CD4-positive, alpha-beta T cell treated with Interleukin-15 for 1 hour (primary cell): ENCODE measurements at regions not wholly inside any gene's neighbourhood (a gene's known extent, or its start where the extent isn't known, plus 50 kb on each side); places are given as distances from the start of the nearest gene placed in this dataset.

ENCODE experiments used
- DNase-seq: peaks from one replicate; pipeline ENCODE4 v3.0.0-alpha.2; 2020

- DNase-seq = no peak
These were observed 151.5 kb upstream of the NR3C1 start for GRCh38 chr5:143554918-143555477.

- peak; percentile 20 for DNase-seq
These were observed 150.8 kb upstream of the NR3C1 start for GRCh38 chr5:143554187-143554717.

- DNase-seq = no peak
These were observed 149.2 kb upstream of the NR3C1 start for GRCh38 chr5:143552680-143553079.

DNA sequence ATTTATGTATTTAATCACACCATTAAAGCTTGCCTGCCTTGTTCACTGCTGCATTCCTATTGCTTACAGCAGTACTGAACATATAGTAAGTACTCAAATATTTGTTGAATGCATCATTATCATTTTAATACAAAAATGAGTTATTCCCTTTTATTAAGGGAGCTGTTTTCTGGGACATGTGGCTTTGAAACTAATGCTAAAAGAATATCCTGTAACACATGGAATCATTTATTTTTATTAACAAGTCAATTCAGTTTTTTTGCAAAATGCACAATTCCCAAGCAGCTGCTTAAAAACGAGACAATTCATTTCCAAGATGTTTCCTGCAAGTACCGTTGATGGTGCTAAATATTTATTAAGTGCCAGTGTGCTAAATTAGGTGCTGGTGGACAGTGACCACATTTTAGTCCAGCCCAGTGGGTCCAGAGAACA lies 148.3 kb upstream of the NR3C1 start:
- DNase-seq = no peak

DNA sequence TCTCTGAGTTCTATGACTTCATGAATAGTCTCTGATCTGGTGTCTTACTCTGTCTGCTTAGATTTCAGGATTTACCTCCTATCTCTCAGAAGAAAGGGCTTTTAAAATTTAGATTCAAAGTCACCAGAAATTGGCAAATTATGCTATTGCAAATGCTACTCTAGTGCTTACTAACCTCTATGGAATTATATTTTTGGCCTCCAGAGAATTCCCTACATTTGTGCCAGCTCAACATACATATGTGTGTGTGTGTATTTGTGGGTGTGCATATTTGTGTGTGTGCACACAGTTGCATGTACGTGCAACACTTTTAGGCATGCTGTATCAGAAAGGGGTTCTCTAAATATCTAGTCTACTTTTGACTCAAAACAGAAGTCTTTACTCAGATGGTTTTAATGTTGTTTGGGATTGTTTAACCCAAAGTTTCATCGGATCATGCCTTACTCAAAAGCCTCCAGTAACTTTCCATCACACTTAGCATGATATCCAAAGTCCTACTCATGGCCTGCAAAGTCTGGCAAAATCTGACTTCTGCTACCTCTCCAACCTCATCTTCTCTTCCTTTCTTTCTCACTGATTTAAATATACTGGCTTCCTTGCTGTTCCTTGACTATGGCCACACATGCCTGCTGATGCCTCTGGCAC lies 147.6 kb upstream of the NR3C1 start:
- no peak for DNase-seq

DNA sequence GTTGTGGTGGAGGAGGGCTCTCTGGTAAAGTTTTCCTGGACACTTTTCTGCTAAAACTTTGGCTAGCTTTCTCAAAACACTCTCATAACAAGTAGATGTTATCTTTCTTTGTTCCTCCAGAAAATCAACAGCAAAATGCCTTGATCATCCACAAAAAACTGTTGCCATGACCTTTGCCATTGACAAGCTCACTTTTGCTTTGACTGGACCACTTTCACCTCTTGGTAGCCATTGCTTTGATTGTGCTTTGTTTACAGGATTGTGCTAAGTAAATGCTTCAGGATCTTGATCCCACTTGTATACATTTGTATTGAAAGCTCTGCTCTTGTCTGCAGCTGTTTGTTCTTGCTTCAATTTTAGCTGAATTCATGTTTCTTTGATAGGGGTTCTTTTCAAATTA lies 143.9 kb upstream of the NR3C1 start:
- no peak for DNase-seq

- DNase-seq = no peak
These were observed 142.9 kb upstream of the NR3C1 start for GRCh38 chr5:143546394-143546793.

DNA sequence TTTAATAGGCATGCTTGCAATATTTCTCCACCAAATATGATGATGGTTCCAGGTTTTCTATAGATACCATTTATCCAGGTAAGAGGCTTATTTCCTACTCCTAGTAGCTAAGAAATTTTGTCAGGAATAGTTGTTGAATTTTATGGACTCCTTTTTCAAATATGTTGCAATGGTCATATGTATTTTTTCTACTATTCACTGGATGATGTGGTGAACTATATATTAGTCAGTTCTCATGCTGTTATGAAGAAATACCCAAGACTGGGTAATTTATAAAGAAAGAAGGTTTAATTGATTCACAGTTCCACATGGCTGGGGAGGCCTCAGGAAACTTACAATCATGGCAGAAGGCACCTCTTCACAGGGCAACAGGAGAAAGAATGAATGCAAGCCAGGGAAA lies 141.1 kb upstream of the NR3C1 start:
- no peak for DNase-seq

- DNase-seq = no peak
These were observed 140.1 kb upstream of the NR3C1 start for GRCh38 chr5:143543358-143544255.

DNA sequence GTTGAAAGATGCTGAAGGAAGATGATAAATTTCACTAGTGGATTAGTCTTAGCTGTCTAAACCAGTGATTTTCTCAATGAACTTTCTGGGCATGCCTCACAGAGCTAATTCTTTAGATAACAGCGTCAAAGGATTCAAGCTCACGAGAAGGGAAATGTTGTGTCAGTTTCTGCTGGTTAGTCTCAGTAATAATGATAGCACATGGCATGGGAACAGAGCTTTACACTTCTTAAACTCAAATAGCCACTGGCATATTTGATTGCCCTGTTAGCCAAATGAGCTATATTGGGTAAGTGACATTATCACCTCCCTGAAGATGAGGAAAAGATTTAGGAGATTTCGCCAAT lies 139.3 kb upstream of the NR3C1 start:
- no peak for DNase-seq

DNA sequence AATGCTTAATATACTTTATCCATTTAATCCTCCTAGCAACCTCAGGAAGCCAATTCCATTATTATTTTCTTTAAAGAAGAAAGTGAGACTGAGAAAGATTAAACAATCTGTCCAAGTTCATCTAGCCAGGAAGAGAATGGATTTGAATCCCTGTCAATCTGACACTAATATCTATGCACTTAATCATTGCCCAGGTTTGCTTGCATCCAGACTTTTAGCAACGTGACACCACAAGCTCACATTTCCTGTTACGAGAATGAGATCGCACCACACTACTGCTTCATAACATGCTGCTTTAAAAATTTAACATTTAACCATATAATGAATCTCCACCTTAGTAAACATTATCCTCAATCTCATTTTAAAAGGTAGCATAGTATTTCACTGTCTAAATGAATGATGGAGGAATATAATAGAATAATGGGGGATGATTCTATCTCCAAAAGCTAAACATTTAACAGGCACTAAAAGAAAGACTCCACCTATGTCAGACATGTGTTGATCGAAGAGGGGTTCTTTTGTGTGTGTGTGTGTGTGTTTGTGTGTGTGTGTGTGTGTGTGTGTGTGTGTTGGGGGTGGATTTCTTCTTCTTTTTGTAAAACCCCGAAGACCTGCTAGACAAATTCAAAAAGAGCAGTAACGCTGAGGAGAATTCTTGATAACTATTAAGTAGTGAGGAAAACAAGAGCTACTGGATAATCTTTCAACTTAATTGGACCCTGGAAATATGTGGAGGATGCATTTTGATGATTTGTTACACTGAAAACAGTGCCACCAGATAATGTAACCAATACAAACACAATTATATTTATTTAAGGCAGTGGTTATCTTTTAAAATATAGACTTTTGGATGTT lies 138.7 kb upstream of the NR3C1 start:
- DNase-seq = no peak

- no peak for DNase-seq
These were observed 136.3 kb upstream of the NR3C1 start for GRCh38 chr5:143539742-143540141.

DNA sequence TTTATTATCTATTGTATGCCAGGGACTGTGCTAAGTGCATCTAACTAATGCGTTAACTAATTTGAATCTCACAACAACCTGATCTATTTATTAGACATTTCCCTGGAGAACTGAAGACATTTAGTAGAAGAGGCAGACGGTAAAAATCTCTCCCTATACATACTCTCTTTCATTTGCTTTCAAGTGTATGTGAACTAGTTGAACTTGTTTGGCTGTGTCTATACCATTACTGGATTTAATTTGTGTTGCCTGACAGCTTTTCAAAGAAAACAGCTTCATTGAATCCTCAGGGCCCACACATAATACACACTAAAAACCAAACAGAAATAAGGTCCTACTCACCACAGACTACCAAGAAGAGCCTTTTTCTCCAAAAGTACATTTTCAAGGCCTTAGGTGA lies 133.6 kb upstream of the NR3C1 start:
- no peak for DNase-seq

DNA sequence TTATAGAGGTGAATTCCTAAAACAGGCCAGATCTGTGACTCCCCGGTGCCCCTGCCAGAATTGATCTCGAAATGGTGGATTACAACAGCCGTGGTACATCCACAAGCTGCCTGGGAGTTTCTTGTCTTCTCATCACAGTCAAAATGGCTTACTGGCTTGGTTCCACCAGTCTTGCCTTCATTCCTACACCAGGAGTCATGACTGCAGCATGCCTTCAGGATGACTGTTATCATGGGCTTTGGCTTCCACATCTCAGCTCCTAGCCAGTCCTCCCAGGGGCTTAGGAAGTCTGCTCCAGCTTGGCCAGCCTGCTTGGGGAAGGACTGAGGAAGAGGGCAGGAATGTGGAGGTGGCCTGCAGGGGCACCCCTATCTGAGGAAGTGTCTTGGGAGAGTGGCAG lies 132.9 kb upstream of the NR3C1 start:
- DNase-seq = no peak

- DNase-seq = no peak
These were observed 131.3 kb upstream of the NR3C1 start for GRCh38 chr5:143534761-143535154.

GRCh38 chr5:143533978-143534760 lies 130.7 kb upstream of the NR3C1 start:
- DNase-seq = no peak

GRCh38 chr5:143533475-143533874 lies 130.0 kb upstream of the NR3C1 start:
- no peak for DNase-seq

DNA sequence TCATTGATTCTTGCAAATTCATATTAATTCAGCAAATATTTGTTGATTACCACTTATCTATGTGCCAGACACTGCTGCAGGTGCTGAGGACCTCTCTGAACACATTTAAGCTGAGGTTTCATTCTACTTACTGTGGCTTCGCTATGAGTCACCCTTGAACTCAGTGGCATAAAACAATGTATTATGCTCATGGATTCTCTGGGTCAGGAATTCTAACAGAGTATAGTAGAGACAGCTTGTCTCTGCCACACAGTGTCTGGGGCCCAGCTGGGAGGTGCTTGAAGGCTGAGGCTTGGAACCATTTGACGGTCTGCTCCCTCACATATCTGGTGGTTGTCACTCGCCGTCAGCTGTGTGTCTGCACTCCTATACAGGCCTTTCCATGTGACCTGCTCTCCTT lies 124.3 kb upstream of the NR3C1 start:
- DNase-seq = no peak

DNA sequence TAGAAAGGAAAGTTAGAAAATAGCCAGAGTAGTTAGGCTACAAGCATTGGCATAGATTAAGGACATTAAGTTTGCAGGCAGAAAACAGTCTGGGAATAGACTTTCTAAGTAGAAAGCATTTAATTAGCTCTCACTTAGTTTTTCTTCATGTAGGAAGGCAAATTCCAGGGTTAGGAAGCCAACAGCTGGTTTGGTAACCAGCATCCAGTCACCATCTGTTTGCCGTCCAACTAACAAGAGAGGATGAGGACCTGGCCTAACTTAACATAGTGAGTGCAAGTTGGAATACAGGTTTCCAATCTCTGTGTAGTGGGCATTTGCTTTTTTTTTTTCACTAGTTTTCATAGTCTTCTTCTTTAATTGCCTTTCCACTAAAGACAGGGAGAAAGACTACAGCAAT lies 121.7 kb upstream of the NR3C1 start:
- DNase-seq = no peak

GRCh38 chr5:143524338-143524945 lies 121.0 kb upstream of the NR3C1 start:
- DNase-seq = no peak

- DNase-seq = no peak
These were observed 118.4 kb upstream of the NR3C1 start for GRCh38 chr5:143521846-143522400.
